Activated CD8-positive, alpha-beta memory T cell treated with anti-CD3 and anti-CD28 coated beads, Interleukin-2, amount 10 ng/mL, durations not matched to agents 7 days and 5 days (primary cell): ENCODE measurements at regions not wholly inside any gene's neighbourhood (a gene's known extent, or its start where the extent isn't known, plus 50 kb on each side); places are given as distances from the start of the nearest gene placed in this dataset.

ENCODE experiments used
- ATAC-seq: fragments of 150-1000 bp; cut with Tn5 transposase; one replicate; pipeline ENCODE4 v1.10.0; 2021; ENCODE audit warnings: moderate library complexity
- CTCF ChIA-PET: fragments of 350-600 bp; sonication (Branson Sonifier 250); formaldehyde crosslinking; loops from one replicate; lab custom pipeline; 2021; ENCODE audit warnings: antibody characterized with exemption; lab: Charles Lee
- DNase-seq: peaks from one replicate; pipeline ENCODE4 v3.0.0-alpha.2; 2020
- H3K27ac Mint-ChIP-seq: one replicate; pipeline ENCODE4 v1.8.0; 2021; ENCODE audit warnings: mild to moderate bottlenecking, mixed read lengths
- H3K27me3 Mint-ChIP-seq: one replicate; pipeline ENCODE4 v1.8.0; 2021; ENCODE audit warnings: mixed read lengths
- H3K36me3 Mint-ChIP-seq: one replicate; pipeline ENCODE4 v1.8.0; 2021; ENCODE audit warnings: mild to moderate bottlenecking, mixed read lengths
- H3K4me1 Mint-ChIP-seq: one replicate; pipeline ENCODE4 v1.8.0; 2021; ENCODE audit warnings: mixed read lengths
- H3K4me3 Mint-ChIP-seq: one replicate; pipeline ENCODE4 v1.8.0; 2021; ENCODE audit warnings: mild to moderate bottlenecking, moderate library complexity, mixed read lengths
- H3K9me3 Mint-ChIP-seq: one replicate; pipeline ENCODE4 v1.8.0; 2022; ENCODE audit warnings: low read depth, mixed read lengths

DNA sequence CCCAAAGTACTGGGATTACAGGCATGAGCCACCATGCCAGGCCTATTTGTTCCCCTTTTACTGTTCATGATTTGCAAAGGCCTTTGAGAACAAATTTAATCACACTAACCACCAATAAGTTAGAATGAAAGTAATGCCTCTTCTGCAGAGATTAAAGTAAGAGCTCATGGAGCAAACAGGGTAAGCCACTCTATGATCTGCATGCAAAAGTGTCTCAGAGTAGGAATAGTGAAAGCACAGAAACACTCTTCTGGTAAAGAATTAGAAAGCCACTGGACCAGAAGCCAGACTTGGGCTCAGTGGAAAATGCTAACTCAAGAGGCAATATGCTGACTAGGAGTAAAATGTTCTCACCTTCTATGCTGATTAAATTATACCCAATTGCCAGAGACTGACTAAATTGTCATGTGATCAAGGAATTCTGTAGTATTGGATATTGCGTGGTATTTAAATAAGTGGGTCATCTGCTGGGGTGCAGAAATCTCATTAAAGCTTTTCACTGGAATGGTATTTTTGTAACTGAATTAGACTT is 235.3 kb upstream of the ERBB4 start:
- Mint-ChIP-seq H3K36me3 (no peaks in the 10 kb centered on the region), H3K27ac (no peak overlapping the region), H3K4me3 (no peak overlapping the region), H3K4me1 (no peaks in the 10 kb centered on the region), H3K27me3 (no peaks in the 10 kb centered on the region), H3K9me3 (no peaks in the 10 kb centered on the region)
- CTCF ChIA-PET: interaction anchor here (2.1 kb wide), 1 partner anchor 380 kb away, joined by 9 read pairs; no protein-coding TSS in a partner anchor
- DNase-seq (no peak), ATAC-seq (no peak)

DNA sequence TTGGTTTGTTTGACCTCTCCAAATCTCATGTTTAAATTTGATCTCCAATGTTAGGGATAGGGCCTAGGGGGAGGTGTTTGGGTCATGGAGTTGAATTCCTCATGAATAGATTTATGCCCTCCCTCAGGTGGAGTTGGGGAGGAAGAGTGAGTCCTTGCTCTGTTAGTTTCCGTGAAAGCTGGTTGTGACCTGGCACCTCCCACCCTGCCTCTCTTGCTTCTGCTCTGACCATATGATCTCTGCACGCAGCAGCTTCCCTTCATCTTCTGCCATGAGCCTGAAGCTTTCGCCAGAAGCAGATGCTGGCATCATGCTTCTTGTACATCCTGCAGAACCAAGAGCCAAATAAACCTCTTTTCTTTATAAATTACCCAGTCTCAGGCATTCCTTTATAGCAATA is 231.6 kb upstream of the ERBB4 start:
- Mint-ChIP-seq H3K4me1 (no peaks in the 10 kb centered on the region), H3K27me3 (no peaks in the 10 kb centered on the region), H3K36me3 (no peaks in the 10 kb centered on the region), H3K4me3 (no peak overlapping the region), H3K9me3 (no peaks in the 10 kb centered on the region), H3K27ac (no peak overlapping the region)
- ATAC-seq (no peak), DNase-seq (no peak)
- CTCF ChIA-PET: no interaction called here

DNA sequence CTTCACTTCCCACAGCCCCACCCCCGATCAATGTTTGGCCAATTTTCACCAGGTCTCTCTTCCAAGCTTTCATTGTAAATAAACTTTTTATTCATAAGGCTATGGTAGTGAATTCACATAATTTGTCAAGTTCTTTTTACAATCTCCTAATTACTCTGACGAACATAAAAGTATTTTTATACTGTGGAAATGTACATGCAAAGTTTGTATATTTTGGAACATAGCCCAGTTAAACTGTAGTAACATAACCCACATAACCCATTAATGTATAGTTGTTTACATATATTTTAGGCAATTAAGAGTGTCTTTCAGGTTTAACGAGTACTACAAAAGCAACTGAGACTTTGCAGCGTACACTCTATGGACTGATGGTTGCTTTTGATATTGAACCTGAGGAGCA is 228.3 kb upstream of the ERBB4 start:
- DNase-seq (no peak), ATAC-seq (no peak)
- H3K36me3 Mint-ChIP-seq: no peaks in the 10 kb centered on the region
- no peaks in the 10 kb centered on the region for H3K9me3 Mint-ChIP-seq
- H3K27me3 Mint-ChIP-seq: no peaks in the 10 kb centered on the region
- H3K27ac Mint-ChIP-seq: no peak overlapping the region
- CTCF ChIA-PET: no interaction called here
- H3K4me3 Mint-ChIP-seq: no peak overlapping the region
- H3K4me1 Mint-ChIP-seq: no peaks in the 10 kb centered on the region

DNA sequence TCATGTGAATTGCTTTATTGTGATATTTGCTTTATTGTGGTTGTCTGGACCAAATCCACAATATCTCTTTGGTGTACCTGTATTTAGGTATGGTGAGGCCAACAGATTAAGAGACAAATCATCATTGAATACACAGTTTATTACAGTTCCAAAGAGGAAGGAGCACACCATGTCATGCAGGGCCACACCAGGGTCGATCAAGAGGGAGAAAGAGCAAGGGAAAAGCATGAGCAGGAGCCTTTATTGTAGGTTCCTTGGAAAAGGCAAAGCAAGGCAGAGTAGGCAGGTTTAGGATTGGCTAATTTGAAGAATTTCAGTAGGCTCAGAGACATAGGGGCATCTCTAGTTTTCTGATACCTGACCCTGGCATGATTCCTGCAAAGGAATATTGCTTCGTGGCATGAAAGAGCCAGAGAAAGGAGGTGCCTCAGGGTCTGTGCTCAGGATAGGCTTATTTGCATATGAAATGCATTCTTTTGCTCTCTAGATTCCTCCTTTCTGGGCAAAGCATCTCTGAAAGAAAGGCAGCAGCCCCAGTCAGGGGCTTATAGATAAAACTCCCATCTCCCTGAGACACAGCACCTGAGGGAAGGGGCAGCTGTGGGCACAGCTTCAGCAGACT is 214.2 kb upstream of the ERBB4 start:
- Mint-ChIP-seq H3K9me3 (peaks cover 7% of the 10 kb centered on the region), H3K36me3 (no peaks in the 10 kb centered on the region), H3K27ac (no peak overlapping the region), H3K27me3 (no peaks in the 10 kb centered on the region), H3K4me1 (no peaks in the 10 kb centered on the region), H3K4me3 (no peak overlapping the region)
- no peak for ATAC-seq
- CTCF ChIA-PET: no interaction called here
- DNase-seq: no peak

DNA sequence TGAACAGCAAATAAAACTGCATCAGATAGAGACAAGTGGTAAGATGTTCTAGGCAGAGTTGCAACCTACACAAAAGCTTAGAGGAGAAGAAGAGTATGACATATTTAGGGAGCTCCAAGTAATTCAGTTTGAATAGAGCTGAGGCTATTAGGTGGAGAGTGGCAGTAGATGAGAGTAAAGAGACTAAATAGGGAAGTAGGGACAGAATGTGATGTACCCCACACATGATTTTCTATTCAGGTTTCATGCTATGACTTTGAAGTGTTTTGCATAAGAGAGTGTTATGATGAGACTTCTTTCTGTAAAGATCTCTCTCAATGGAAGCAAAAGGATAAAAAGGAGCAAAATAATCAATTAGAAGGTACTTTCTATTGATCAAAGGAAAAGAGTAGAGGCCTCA is 206.8 kb upstream of the ERBB4 start:
- no peaks in the 10 kb centered on the region for H3K27me3 Mint-ChIP-seq

GRCh38 chr2:212737392-212738172 is 199.0 kb upstream of the ERBB4 start:
- DNase-seq: no peak
- Mint-ChIP-seq H3K4me1 (peaks cover 3% of the 10 kb centered on the region), H3K9me3 (no peaks in the 10 kb centered on the region), H3K27ac (no peak overlapping the region), H3K36me3 (no peaks in the 10 kb centered on the region), H3K27me3 (no peaks in the 10 kb centered on the region), H3K4me3 (no peak overlapping the region)
- CTCF ChIA-PET: no interaction called here
- no peak for ATAC-seq

More for the DNA sequence above, 206.8 kb upstream of the ERBB4 start:
- H3K9me3 Mint-ChIP-seq: no peaks in the 10 kb centered on the region
- DNase-seq: no peak
- no peak overlapping the region for H3K4me3 Mint-ChIP-seq
- CTCF ChIA-PET: no interaction called here
- H3K4me1 Mint-ChIP-seq: no peaks in the 10 kb centered on the region
- H3K36me3 Mint-ChIP-seq: no peaks in the 10 kb centered on the region
- H3K27ac Mint-ChIP-seq: no peak overlapping the region
- ATAC-seq: no peak

DNA sequence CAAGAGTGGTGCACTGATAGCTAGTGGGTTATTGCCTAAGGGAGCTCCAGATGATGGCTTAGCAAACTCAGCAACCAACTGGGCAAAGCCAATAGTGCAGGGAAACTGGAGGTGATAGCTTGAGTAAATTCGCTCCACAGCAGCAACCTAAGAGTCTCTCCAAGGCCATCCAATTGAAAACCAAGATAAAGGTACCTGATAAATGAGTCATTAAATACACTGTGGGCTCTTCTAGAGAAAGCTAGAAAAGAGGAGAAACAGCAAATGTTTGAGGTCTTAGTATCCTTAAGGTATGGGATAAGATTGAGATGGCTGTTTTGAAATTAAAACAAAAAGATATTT is 197.8 kb upstream of the ERBB4 start:
- ATAC-seq (no peak), DNase-seq (no peak)
- Mint-ChIP-seq H3K36me3 (no peaks in the 10 kb centered on the region), H3K4me3 (no peak overlapping the region), H3K9me3 (no peaks in the 10 kb centered on the region), H3K27me3 (no peaks in the 10 kb centered on the region), H3K4me1 (peaks cover 3% of the 10 kb centered on the region), H3K27ac (no peak overlapping the region)
- CTCF ChIA-PET: no interaction called here

DNA sequence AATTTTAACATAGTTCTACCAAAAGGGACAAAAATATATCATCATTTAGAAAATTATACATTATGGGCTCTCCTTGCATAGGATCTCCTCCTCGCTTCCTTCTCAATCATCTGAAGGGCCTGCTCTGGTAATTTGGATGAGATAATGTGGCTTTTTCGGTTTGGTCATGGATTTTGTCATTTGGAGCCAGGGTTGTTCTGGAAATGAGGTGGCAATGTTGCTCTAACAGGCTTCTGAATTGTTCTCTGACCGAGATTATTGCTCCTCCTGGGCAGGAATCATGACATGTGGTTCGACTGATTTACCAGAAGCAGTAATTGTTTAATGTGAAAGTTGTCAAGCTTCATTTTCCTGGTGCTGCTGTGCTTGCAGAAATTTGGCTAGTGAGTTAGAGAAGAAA is 194.7 kb upstream of the ERBB4 start:
- H3K4me3 Mint-ChIP-seq: no peak overlapping the region
- no peaks in the 10 kb centered on the region for H3K9me3 Mint-ChIP-seq
- no peak for ATAC-seq
- no peak for DNase-seq
- H3K36me3 Mint-ChIP-seq: no peaks in the 10 kb centered on the region
- peaks cover 6% of the 10 kb centered on the region for H3K4me1 Mint-ChIP-seq
- CTCF ChIA-PET: no interaction called here
- H3K27me3 Mint-ChIP-seq: no peaks in the 10 kb centered on the region
- no peak overlapping the region for H3K27ac Mint-ChIP-seq

- CTCF ChIA-PET: no interaction called here
- no peaks in the 10 kb centered on the region for H3K27me3 Mint-ChIP-seq
- no peak for DNase-seq
- peaks cover 7% of the 10 kb centered on the region for H3K4me1 Mint-ChIP-seq
- no peak overlapping the region for H3K4me3 Mint-ChIP-seq
- no peaks in the 10 kb centered on the region for H3K9me3 Mint-ChIP-seq
- H3K27ac Mint-ChIP-seq: no peak overlapping the region
- H3K36me3 Mint-ChIP-seq: no peaks in the 10 kb centered on the region
- no peak for ATAC-seq
Measured at GRCh38 chr2:212732860-212733259, 194.3 kb upstream of the ERBB4 start.

GRCh38 chr2:212730994-212731393 is 192.4 kb upstream of the ERBB4 start:
- peak; percentile 39 for ATAC-seq
- H3K9me3 Mint-ChIP-seq: no peaks in the 10 kb centered on the region
- peaks cover 8% of the 10 kb centered on the region for H3K4me1 Mint-ChIP-seq
- no peak overlapping the region for H3K27ac Mint-ChIP-seq
- CTCF ChIA-PET: no interaction called here
- H3K36me3 Mint-ChIP-seq: no peaks in the 10 kb centered on the region
- no peak for DNase-seq
- H3K27me3 Mint-ChIP-seq: no peaks in the 10 kb centered on the region
- H3K4me3 Mint-ChIP-seq: no peak overlapping the region

DNA sequence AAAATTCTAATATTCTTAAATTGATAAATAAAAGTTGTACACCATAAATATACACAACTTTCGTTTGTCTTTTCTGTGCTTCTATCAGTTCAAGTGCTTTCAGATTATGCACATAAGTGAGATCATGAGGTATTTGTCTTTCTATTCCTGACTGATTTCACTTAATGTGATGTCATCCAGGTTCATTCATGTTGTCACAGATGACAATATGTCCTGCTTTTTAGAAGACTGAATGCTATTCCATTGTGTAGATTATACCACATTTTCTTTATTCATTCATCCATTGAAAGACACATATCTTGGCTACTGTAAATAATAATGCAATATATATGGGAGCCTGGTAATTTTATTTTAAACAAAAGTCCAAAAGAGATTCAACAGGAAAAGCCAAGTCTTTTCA is 190.1 kb upstream of the ERBB4 start:
- peaks cover 8% of the 10 kb centered on the region for H3K4me1 Mint-ChIP-seq
- H3K27me3 Mint-ChIP-seq: no peaks in the 10 kb centered on the region
- H3K27ac Mint-ChIP-seq: no peak overlapping the region
- ATAC-seq (no peak), DNase-seq (no peak)
- no peak overlapping the region for H3K4me3 Mint-ChIP-seq
- CTCF ChIA-PET: no interaction called here
- H3K36me3 Mint-ChIP-seq: no peaks in the 10 kb centered on the region
- H3K9me3 Mint-ChIP-seq: no peaks in the 10 kb centered on the region

- CTCF ChIA-PET: no interaction called here
- Mint-ChIP-seq H3K36me3 (no peaks in the 10 kb centered on the region), H3K4me1 (peaks cover 5% of the 10 kb centered on the region), H3K4me3 (no peak overlapping the region), H3K27ac (no peak overlapping the region), H3K9me3 (no peaks in the 10 kb centered on the region), H3K27me3 (no peaks in the 10 kb centered on the region)
- ATAC-seq (no peak), DNase-seq (no peak)
Measured at GRCh38 chr2:212727751-212728150, 189.1 kb upstream of the ERBB4 start.

- Mint-ChIP-seq H3K4me3 (no peak overlapping the region), H3K36me3 (no peaks in the 10 kb centered on the region), H3K27me3 (no peaks in the 10 kb centered on the region), H3K4me1 (peaks cover 5% of the 10 kb centered on the region), H3K27ac (no peak overlapping the region), H3K9me3 (no peaks in the 10 kb centered on the region)
- no peak for DNase-seq
- ATAC-seq: no peak
- CTCF ChIA-PET: no interaction called here
Measured at GRCh38 chr2:212726403-212726802, 187.8 kb upstream of the ERBB4 start.

- Mint-ChIP-seq H3K9me3 (no peaks in the 10 kb centered on the region), H3K4me3 (no peak overlapping the region), H3K36me3 (no peaks in the 10 kb centered on the region), H3K27me3 (no peaks in the 10 kb centered on the region), H3K4me1 (peaks cover 1% of the 10 kb centered on the region), H3K27ac (no peak overlapping the region)
- ATAC-seq: no peak
- CTCF ChIA-PET: no interaction called here
- DNase-seq: no peak
Measured at GRCh38 chr2:212725180-212725579, 186.6 kb upstream of the ERBB4 start.
